HL-60/S4 treated with phorbol 12-myristate 13-acetate at 8.2 ng/mL for 4 days and 3 days (cell line): ENCODE measurements at regions not wholly inside any gene's neighbourhood (a gene's known extent, or its start where the extent isn't known, plus 50 kb on each side); places are given as distances from the start of the nearest gene placed in this dataset.

ENCODE experiments used
- in situ Hi-C: fragments of 300-500 bp; cut with MboI; formaldehyde crosslinking; loops from 2 replicates; pipeline ENCODE4 v1.15.0; 2022; ENCODE audit warnings: low sequenced_read_pairs

GRCh38 chr2:64848363-64848762 is 140.8 kb upstream of the SLC1A4 start:
- in situ Hi-C loops = loop anchor here (10.0 kb wide), 1 partner anchor 204 kb away; no protein-coding TSS in a partner anchor

GRCh38 chr2:64848945-64849344 is 140.3 kb upstream of the SLC1A4 start:
- in situ Hi-C loops = loop anchor here (10.0 kb wide), 1 partner anchor 204 kb away; no protein-coding TSS in a partner anchor

GRCh38 chr2:64850642-64851041 is 138.6 kb upstream of the SLC1A4 start:
- in situ Hi-C loops = no loop called here

- in situ Hi-C loops = no loop called here
These were observed 136.4 kb upstream of the SLC1A4 start for GRCh38 chr2:64852771-64853241.

- in situ Hi-C loops = no loop called here
These were observed 135.9 kb upstream of the SLC1A4 start for GRCh38 chr2:64853306-64853705.

GRCh38 chr2:64853894-64854293 is 135.3 kb upstream of the SLC1A4 start:
- in situ Hi-C loops = no loop called here

- in situ Hi-C loops = no loop called here
These were observed 134.4 kb upstream of the SLC1A4 start for GRCh38 chr2:64854773-64855237.

GRCh38 chr2:64857581-64858471 is 131.4 kb upstream of the SLC1A4 start:
- in situ Hi-C loops = no loop called here

- in situ Hi-C loops = no loop called here
These were observed 130.5 kb upstream of the SLC1A4 start for GRCh38 chr2:64858541-64859311.

GRCh38 chr2:64859312-64860212 is 129.6 kb upstream of the SLC1A4 start:
- in situ Hi-C loops = no loop called here

- in situ Hi-C loops = no loop called here
These were observed 128.8 kb upstream of the SLC1A4 start for GRCh38 chr2:64860276-64860885.

GRCh38 chr2:64860936-64861335 is 128.3 kb upstream of the SLC1A4 start:
- in situ Hi-C loops = no loop called here

GRCh38 chr2:64861452-64862397 is 127.5 kb upstream of the SLC1A4 start:
- in situ Hi-C loops = no loop called here

GRCh38 chr2:64862623-64863022 is 126.6 kb upstream of the SLC1A4 start:
- in situ Hi-C loops = no loop called here

GRCh38 chr2:64863097-64863820 is 125.9 kb upstream of the SLC1A4 start:
- in situ Hi-C loops = no loop called here

- in situ Hi-C loops = no loop called here
These were observed 123.9 kb upstream of the SLC1A4 start for GRCh38 chr2:64865073-64865830.

- in situ Hi-C loops = no loop called here
These were observed 123.3 kb upstream of the SLC1A4 start for GRCh38 chr2:64865831-64866345.
